SJCRH30 (cell line): ENCODE measurements at regions not wholly inside any gene's neighbourhood (a gene's known extent, or its start where the extent isn't known, plus 50 kb on each side); places are given as distances from the start of the nearest gene placed in this dataset.

Source experiments
- DNase-seq, 2 experiments: peaks; one replicate each; pipeline ENCODE4 v3.0.0-alpha.2; 2015 to 2020
- H3K27ac ChIP-seq: fragments of 250-450 bp; sonication (Bioruptor Pico); 2 replicates; pipeline ENCODE4 v1.5.1; 2020; ENCODE audit warnings: mild to moderate bottlenecking, moderate library complexity
- H3K27me3 ChIP-seq: fragments of 250-450 bp; sonication (Bioruptor Pico); 2 replicates; pipeline ENCODE4 v1.5.1; 2020; ENCODE audit warnings: mild to moderate bottlenecking, moderate library complexity
- H3K36me3 ChIP-seq: fragments of 250-450 bp; sonication (Bioruptor Pico); 2 replicates; pipeline ENCODE4 v1.5.1; 2020; ENCODE audit warnings: mild to moderate bottlenecking, moderate library complexity
- H3K4me1 ChIP-seq: fragments of 250-450 bp; sonication (Bioruptor Pico); 2 replicates; pipeline ENCODE4 v1.5.1; 2020; ENCODE audit warnings: mild to moderate bottlenecking, moderate library complexity
- H3K4me3 ChIP-seq: fragments of 250-450 bp; sonication (Bioruptor Pico); 2 replicates; pipeline ENCODE4 v1.5.1; 2020; ENCODE audit warnings: mild to moderate bottlenecking, moderate library complexity
- H3K9me3 ChIP-seq: fragments of 250-450 bp; sonication (Bioruptor Pico); replicated peaks from 2 replicates; pipeline ENCODE4 v1.5.1; 2020; ENCODE audit warnings: mild to moderate bottlenecking, moderate library complexity

DNA sequence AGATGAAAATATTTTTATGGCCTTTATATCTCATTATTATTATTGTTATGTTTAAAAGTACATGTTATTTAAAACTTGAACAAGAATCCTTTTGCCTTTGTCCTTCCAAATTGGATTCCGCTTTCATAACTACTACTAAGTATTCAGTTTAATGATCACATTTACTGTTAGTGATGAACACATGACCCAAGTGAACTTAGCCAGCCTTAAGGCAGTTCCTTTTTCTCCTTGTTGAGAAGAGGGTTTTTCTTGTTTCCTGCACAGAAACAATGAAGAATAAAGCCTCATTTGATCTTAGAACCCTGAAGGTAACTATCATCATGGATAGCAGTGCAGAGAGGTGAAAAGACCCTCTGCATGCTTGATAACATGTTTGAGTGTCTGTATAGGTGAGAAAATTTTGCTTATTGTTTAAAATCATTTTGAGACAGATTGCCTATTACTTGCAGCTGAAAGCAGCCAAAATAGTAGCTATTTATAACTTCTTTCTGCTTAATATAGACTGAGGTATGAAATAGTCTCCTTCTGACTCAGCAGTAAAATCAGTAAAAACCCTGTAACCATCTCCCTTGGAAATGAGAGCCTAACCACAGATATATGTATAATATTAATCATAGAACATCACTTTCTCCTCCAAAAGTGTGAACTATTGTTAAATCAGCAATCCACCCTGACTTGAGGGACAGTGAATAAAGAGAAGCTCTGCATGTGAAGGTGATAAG, 266.2 kb downstream of the SPATA31D1 start:
- no peak for DNase-seq
- no peaks in the 10 kb centered on the region for H3K27me3 ChIP-seq
- H3K36me3 ChIP-seq, result no peaks in the 10 kb centered on the region
- no peak overlapping the region for H3K4me3 ChIP-seq
- no peaks in the 10 kb centered on the region for H3K9me3 ChIP-seq
- no peaks in the 10 kb centered on the region for H3K4me1 ChIP-seq
- no peak overlapping the region for H3K27ac ChIP-seq

DNA sequence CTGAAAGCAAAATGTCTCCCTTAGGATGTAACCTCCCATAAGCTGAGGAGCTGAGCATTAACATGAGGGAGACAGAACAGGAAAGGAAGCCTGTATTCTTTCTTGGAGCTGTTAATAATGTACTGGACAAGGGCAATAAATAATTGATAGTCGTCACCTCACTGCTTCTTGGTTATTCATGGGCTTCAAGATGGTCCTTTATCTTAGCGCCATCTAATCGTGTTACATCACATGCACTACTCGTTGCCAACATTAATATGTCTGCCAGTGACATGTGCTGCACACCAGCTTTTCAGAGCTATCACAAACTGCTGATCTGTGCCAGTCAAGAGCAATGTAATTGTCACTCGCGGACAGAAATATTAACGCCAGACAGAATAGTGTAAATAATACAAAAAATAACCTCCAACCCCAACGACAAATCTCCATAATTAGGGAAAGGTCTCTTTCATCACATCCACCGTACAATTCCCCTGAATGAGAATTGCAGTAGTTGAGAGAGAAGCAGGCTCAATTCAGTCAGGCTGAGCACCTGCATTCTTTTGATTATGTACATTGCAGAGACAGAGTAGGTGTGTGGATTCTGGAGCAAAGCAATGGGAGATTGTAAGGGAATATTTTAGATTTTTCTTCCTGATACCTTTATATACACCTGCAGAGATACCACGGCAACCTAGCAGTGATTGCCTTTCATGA, 267.1 kb downstream of the SPATA31D1 start:
- no peak for DNase-seq
- no peaks in the 10 kb centered on the region for H3K27me3 ChIP-seq
- H3K36me3 ChIP-seq, result no peaks in the 10 kb centered on the region
- H3K27ac ChIP-seq, result no peak overlapping the region
- 0 out of 2 replicates have a peak, but pooled peaks cover 3% of the 10 kb centered on the region for H3K9me3 ChIP-seq
- no peaks in the 10 kb centered on the region for H3K4me1 ChIP-seq
- no peak overlapping the region for H3K4me3 ChIP-seq

DNA sequence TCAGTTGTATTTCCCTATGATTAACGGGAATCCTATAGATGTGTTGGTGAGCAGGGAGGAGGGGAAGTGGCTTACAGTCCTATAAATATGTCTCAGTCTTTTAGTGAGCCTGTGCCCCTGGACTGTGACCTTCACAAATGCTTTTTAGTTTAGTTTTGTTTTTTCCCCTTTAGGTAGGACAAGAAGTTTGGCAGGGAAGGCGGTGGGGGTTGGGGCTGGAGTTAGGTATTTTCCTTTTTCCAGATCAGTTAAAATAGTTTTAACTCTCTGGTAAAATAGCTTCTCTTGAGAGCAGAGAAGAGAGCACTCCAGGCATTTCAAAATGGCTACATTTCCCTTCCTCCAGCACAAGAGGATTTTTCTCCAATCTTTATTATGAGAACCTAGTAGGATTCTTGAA, 272.1 kb downstream of the SPATA31D1 start:
- H3K36me3 ChIP-seq, result no peaks in the 10 kb centered on the region
- no peaks in the 10 kb centered on the region for H3K27me3 ChIP-seq
- H3K4me1 ChIP-seq, result no peaks in the 10 kb centered on the region
- no peak overlapping the region for H3K27ac ChIP-seq
- H3K4me3 ChIP-seq, result no peak overlapping the region
- H3K9me3 ChIP-seq, result 0 out of 2 replicates have a peak, but pooled peaks cover 3% of the 10 kb centered on the region
- DNase-seq, result no peak

DNA sequence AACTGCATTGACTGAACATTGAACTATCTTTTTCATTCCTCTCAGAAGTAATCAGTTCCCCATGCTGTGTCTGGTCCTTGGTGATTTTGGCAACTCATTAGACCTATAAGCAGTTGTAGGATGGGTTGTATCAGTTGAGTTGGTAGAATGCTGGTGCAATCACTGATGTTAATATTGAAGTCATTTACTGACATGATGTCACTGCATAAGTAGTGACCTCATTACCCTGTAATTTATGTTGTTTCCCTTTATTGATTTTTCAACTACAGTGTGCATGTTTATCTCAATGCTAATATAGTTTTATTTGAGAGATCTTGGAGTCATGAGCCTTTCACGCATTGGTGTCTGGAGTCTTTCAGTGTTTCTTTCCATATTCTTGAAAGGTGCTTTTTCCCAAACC, 275.0 kb downstream of the SPATA31D1 start:
- no peak for DNase-seq
- H3K4me1 ChIP-seq, result no peaks in the 10 kb centered on the region
- H3K36me3 ChIP-seq, result no peaks in the 10 kb centered on the region
- H3K4me3 ChIP-seq, result no peak overlapping the region
- H3K9me3 ChIP-seq, result 0 out of 2 replicates have a peak, but pooled peaks cover 3% of the 10 kb centered on the region
- no peaks in the 10 kb centered on the region for H3K27me3 ChIP-seq
- no peak overlapping the region for H3K27ac ChIP-seq

DNA sequence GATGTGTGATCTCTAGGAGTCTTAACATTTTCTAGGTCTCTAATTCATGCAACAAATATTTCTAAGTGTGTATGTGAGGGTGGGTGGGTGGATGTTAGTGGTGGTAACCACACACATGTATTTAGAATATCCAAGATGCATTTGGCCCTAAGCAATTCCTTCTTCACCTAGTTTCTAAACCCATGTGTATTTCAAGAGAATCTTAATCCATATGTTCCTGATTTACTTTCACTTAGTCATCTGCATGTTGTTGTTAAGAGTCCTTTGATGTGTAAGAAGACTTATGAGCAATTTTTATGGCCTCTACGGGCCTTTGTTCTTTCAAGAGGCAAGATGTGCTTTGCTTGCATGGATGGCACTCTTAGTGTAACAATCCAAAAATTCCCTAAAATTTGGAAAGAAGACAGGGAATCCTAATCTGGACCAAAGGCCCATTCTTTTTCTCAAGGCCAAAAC, 282.6 kb downstream of the SPATA31D1 start:
- no peaks in the 10 kb centered on the region for H3K9me3 ChIP-seq
- no peaks in the 10 kb centered on the region for H3K36me3 ChIP-seq
- DNase-seq, result no peak
- H3K4me3 ChIP-seq, result no peak overlapping the region
- H3K4me1 ChIP-seq, result no peaks in the 10 kb centered on the region
- no peaks in the 10 kb centered on the region for H3K27me3 ChIP-seq
- H3K27ac ChIP-seq, result no peak overlapping the region

DNA sequence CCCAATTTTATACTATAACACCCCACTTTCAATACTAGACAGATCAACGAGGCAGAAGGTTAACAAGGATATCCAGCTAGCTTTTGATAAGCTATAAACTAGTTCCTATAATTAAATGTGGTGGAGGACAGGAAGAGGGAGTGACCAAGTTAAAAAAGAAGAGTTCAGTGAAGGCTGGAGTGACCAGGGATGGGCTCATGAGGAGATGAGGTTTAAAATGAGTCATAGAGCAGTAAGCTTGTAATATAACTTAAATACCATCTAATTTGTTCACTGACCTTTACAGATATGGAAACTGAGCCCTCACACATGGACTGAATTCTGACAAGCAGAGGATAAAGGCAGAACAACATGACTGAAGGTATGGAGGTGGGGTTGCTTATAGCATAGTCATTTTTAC, 284.5 kb downstream of the SPATA31D1 start:
- no peak overlapping the region for H3K4me3 ChIP-seq
- no peaks in the 10 kb centered on the region for H3K4me1 ChIP-seq
- no peaks in the 10 kb centered on the region for H3K9me3 ChIP-seq
- no peaks in the 10 kb centered on the region for H3K27me3 ChIP-seq
- H3K36me3 ChIP-seq, result no peaks in the 10 kb centered on the region
- no peak overlapping the region for H3K27ac ChIP-seq
- no peak for DNase-seq

DNA sequence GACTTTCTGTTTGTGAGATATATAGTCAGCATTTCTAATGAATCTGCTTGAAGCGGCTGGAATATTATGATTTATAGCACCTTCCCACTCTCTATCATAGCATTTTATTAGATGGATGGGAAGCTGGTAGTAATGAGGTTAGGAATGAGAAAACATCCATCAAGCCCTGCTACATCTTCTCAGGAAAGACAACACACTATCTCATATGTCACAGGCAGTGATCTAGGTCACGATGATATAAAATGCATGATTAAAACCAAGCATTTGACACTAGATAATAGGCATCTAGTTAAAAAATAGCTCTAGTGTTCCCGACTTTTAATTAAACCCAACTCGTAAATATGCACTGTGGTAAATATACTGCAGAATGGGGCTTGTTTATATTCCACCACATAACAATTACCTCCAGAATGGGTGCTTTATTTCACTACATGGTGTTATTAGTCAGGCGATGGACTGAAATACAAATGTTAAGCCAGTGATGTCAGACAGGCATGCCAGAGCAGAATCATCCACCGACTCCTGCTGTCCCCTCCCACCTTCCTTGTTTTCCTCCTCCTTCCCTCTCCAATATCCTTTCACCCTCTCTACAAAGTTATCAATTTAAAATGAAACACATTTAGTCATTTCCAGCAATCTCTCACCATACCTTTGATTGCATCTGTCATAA, 286.8 kb downstream of the SPATA31D1 start:
- Histone ChIP-seq H3K27me3 (no peaks in the 10 kb centered on the region), H3K9me3 (no peaks in the 10 kb centered on the region), H3K36me3 (no peaks in the 10 kb centered on the region), H3K27ac (no peak overlapping the region), H3K4me3 (no peak overlapping the region), H3K4me1 (no peaks in the 10 kb centered on the region)
- DNase-seq, result no peak

DNA sequence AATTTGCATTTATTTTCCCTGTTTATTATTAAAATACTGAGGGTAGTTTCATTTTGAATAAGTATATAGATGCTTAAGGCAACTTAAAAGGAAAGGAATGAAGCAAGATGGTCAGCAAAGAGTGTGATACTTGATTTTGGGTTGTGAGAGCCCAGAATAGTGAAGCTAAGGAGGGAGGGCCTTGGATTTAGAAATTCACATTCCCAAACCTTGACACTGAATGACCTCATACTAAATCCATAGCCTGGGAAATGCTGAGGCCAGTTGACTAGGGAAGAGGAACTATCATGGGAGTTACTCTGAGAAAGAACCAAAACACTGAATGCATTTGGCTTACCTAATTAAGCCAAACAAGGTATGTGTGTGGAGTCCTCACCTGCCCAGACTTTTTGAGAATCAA, 292.5 kb downstream of the SPATA31D1 start:
- H3K27ac ChIP-seq, result no peak overlapping the region
- no peak overlapping the region for H3K4me3 ChIP-seq
- H3K4me1 ChIP-seq, result no peaks in the 10 kb centered on the region
- no peak for DNase-seq
- no peaks in the 10 kb centered on the region for H3K9me3 ChIP-seq
- H3K36me3 ChIP-seq, result no peaks in the 10 kb centered on the region
- H3K27me3 ChIP-seq, result no peaks in the 10 kb centered on the region

DNA sequence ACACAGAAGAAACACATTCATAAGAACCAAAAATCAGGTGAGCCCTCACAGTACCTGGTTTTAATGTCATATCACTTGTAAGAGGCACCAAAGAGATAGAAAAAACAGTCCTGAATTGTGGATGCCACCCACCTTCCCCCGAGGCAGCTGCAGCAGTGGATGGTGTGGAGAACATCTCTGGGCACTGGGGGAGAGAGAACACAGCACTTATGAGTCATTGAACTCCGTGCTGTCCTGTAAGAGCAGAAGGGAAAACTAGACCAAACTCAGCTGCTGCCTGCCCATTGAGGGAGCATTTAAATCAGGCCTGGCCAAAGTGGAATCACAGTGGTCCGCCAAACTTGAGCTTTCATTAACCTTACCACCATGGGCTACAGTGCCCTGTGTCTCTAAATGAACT, 296.2 kb downstream of the SPATA31D1 start:
- no peaks in the 10 kb centered on the region for H3K27me3 ChIP-seq
- no peaks in the 10 kb centered on the region for H3K36me3 ChIP-seq
- H3K4me3 ChIP-seq, result no peak overlapping the region
- no peaks in the 10 kb centered on the region for H3K4me1 ChIP-seq
- no peaks in the 10 kb centered on the region for H3K9me3 ChIP-seq
- no peak for DNase-seq
- H3K27ac ChIP-seq, result no peak overlapping the region

DNA sequence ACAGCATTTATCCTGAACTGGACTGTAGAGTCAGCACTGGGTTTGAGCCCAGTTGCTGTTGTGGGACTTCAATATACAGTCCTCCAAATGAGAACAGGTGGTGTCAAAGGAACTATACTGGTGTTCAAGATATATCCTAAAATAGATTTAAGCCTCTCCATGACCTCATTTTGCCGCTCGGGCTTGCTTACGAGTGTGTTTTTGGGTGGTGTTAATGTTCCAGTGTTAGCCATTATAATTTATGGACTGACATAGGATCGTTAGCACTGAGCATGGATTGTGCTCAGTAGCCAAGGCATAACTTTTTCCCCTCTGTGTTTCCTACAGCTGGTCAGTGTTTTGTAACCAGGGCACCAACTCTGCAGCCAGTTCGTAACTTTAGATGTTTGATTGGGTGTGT, 306.6 kb downstream of the SPATA31D1 start:
- Histone ChIP-seq H3K4me3 (no peak overlapping the region), H3K27ac (no peak overlapping the region), H3K9me3 (no peaks in the 10 kb centered on the region), H3K27me3 (no peaks in the 10 kb centered on the region), H3K4me1 (peaks cover 2% of the 10 kb centered on the region; the same call in 1 of the 2 replicates), H3K36me3 (no peaks in the 10 kb centered on the region)
- peak; percentile 36 to 58 for DNase-seq

DNA sequence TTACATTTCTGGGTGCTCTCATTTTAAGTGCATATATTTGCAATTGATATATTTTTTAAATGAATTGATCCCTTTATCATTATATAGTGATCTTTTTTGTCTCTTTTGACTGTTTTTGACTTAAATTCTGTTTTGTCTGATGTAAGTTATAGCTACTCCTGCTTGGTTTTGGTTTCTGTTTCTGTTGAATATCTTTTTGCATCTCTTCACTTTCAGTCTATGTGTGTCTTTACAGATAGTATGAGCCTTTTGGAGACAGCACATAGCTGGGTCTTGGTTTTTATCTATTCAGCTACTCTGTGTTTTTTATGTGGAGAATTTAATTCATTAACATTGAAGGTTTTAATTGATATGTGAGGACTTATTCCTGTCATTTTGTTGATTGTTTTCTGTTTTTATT, 311.3 kb downstream of the SPATA31D1 start:
- no peaks in the 10 kb centered on the region for H3K9me3 ChIP-seq
- no peaks in the 10 kb centered on the region for H3K36me3 ChIP-seq
- no peak for DNase-seq
- H3K4me3 ChIP-seq, result no peak overlapping the region
- H3K27me3 ChIP-seq, result no peaks in the 10 kb centered on the region
- H3K27ac ChIP-seq, result no peak overlapping the region
- peaks cover 2% of the 10 kb centered on the region; the same call in 1 of the 2 replicates for H3K4me1 ChIP-seq

DNA sequence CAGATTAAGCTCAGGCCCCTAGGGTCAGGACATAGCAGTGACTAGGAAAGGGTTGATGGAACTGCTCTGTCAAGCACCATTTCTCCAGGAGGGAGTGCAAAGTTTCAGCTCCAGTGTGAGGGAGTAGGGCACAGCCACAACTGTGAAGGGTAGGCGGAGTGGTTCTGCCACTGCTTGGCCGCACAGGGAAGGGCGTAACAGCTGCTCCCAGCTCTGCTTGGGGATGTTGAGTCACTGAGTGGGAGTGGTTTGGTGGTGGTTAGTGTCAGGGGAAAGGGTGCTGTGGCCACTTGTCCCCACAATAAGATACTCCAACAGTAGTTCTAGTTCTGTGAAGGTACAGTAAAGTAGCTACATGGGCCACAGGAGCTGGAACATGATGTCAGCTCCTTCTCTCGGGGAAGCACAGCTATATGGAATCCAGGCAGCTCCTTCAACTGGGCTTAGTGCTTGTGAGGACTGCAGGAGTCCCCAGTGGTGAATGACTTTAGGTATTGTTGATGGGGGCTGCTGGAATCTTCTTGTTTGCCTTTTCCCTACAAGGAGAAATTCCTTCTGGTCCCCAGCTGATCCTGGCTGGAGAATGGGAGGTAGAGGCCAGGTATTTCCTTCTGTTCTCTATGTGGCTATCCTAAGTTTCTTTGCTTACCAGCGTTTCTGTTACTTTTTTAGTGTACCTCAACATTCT, 314.5 kb downstream of the SPATA31D1 start:
- Histone ChIP-seq H3K36me3 (no peaks in the 10 kb centered on the region), H3K4me3 (no peak overlapping the region), H3K27me3 (no peaks in the 10 kb centered on the region), H3K9me3 (no peaks in the 10 kb centered on the region), H3K27ac (no peak overlapping the region), H3K4me1 (no peaks in the 10 kb centered on the region)
- DNase-seq, result peak in 1 of 2 experiments; percentile 9

DNA sequence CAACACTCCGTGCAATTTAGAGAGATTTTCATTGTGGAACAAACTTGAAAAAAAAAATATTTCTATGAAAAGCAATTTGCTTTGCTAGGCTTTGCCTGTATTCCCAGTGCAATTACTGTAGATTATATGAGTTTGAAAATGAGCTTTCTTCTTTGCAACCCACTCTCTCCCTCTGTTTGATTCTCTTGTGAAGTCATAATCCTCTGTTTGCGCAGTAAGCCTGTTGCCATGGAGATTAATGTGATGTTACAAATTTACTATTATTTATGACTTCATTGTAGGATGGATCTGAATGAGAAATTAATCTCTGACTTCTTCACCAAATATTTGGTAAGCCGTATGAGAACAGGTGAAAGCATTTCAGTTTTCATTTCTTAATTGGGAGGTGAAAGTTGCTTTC, 320.3 kb downstream of the SPATA31D1 start:
- H3K9me3 ChIP-seq, result no peaks in the 10 kb centered on the region
- H3K27me3 ChIP-seq, result no peaks in the 10 kb centered on the region
- H3K4me1 ChIP-seq, result no peaks in the 10 kb centered on the region
- no peak overlapping the region for H3K4me3 ChIP-seq
- H3K36me3 ChIP-seq, result no peaks in the 10 kb centered on the region
- H3K27ac ChIP-seq, result no peak overlapping the region
- no peak for DNase-seq

DNA sequence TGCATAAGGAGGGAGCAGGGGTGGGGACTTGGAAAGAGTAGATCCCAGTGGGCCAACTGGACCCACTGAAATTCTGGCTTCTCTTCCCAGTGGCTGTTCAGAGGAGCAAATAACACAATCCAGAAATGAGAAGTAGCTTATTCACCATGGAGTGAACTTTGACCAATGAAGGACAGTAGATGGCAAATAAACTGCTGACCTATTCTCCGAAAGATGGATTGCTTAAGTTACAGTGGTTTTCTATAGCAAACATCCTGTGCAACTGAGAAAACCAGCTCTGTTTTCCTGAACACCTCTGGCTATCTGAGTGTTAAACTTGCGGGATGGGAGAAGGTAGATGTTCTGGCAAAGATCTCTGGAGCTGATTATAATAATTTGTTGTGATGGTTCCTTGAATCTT, 325.1 kb downstream of the SPATA31D1 start:
- Histone ChIP-seq H3K4me1 (no peaks in the 10 kb centered on the region), H3K27ac (no peak overlapping the region), H3K9me3 (no peaks in the 10 kb centered on the region), H3K36me3 (no peaks in the 10 kb centered on the region), H3K27me3 (no peaks in the 10 kb centered on the region), H3K4me3 (no peak overlapping the region)
- no peak for DNase-seq

DNA sequence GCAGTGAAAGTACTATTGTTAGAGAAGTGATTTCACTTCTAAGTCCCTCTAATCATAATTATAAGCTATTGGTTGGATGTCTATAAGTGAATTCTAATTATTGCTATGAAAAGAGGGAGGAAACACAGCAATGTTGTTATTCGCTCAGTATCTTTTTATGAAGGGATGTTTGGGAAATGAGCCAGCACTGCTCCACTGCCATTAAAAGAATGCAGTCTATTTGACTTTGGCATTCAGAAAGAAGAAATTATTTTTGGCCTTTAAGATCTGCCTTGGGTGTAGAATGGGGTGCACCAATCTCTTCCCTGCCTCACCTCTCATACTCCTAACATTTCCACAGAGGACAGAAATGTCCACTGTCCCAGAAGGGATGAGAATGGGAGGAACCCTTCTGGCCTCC, 332.0 kb downstream of the SPATA31D1 start:
- no peaks in the 10 kb centered on the region for H3K27me3 ChIP-seq
- no peak overlapping the region for H3K27ac ChIP-seq
- H3K4me3 ChIP-seq, result no peak overlapping the region
- H3K4me1 ChIP-seq, result no peaks in the 10 kb centered on the region
- DNase-seq, result no peak
- no peaks in the 10 kb centered on the region for H3K9me3 ChIP-seq
- no peaks in the 10 kb centered on the region for H3K36me3 ChIP-seq
